Bone marrow (tissue), 2 donors: ENCODE measurements at regions not wholly inside any gene's neighbourhood (a gene's known extent, or its start where the extent isn't known, plus 50 kb on each side); places are given as distances from the start of the nearest gene placed in this dataset.
"Not testable (repeated sequence)": the region's sequence is repeated elsewhere in the genome, so short reads cannot be mapped to it uniquely, and the experiment has no call there.

Source experiments
- DNase-seq, 2 donors: peaks; one replicate each; lab custom pipeline; 2025; lab: John Stamatoyannopoulos, UW

DNA sequence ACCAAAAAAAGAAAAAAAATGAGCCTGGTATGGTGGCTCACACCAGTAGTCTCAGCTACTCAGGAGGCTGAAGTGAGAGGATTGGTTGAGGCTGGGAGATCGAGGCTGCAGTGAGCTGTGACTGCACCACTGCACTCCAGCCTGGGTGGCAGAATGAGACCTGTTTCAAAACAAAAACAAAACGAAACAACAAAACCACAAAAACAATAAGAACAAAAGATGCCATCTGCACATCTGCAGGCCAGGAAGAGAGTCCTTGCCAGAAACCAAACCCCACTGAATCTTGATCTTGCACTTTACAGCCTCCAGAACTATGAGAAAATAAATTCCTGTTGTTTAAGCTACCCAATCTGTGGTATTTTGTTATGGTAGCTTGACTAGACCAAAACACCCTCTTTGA, 207.7 kb downstream of the YTHDC2 start:
- no peak for DNase-seq

DNA sequence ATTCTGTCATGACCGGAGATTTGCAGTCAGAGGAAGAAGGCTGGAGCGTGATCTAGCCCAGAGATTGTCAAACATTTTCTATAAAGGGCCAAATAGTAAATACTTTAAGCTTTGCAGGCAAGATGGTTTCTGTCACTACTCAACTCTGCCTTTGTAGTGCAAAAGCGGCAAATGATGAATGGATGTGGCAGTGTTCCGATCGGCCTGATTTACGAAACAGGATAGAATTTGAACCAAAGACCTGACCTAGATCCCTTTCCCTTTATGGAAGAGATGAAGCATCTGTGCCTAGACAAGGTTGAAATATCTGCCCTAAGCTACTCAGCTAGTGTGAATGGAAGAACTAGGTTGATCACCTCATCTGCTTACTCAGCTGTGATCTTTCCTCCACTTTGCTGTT, 209.5 kb downstream of the YTHDC2 start:
- DNase-seq: no peak

DNA sequence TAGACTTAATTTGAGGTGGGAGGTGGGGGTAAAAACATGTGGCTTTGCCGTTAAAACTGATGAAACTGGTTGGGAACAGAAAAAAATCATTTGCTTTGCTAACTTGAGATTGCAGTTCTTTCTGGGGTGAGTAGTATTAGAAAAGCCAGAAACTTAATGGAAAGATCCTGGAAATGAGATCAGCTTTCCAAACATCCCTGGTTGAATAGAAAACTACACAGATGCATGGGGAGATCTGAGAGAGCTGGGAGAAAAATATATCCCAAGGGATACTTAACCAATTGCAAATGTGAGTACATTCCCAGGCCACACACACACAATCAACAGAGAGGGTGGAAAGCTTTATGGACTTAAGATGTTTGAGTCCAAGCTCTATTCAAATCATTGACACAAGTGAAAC, 222.3 kb downstream of the YTHDC2 start:
- DNase-seq: no peak

DNA sequence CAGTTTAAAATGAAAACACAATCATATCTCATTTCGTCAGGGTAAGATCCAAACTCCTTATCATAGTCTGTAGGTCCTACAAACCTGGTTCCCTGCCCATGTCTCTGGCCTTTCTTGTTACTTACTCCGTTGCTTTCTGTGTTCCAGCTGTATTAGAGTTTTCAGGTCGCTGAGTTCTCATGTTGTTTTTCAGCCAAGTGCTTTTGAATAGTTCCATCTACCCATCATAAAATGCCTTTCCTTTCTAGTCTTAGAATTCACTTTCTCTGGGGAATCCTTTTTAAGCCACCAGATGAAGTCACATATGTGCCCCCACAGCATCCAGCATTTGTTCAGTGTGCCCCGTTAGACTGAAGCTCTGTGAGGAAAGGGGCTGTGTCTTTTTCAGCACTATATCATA, 228.7 kb downstream of the YTHDC2 start:
- DNase-seq: no peak

DNA sequence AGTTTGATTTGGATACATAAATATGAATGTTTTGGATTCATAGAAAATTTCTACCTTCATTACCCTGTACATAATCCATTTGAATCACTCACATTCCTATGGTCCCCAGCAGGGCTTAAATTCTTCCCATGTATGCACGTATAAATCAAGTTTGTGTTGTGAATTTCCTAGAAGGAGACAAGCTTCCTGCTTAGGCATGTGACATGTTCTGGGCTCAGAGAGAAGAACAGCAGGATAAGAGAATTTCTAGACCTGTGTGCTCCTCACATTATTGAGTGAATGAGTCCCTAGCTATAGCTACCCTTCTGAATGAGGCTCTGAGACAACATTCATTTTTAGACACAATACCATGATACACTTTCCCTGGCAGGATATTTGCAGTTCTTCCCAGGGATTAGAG, 229.1 kb downstream of the YTHDC2 start:
- no peak for DNase-seq

DNA sequence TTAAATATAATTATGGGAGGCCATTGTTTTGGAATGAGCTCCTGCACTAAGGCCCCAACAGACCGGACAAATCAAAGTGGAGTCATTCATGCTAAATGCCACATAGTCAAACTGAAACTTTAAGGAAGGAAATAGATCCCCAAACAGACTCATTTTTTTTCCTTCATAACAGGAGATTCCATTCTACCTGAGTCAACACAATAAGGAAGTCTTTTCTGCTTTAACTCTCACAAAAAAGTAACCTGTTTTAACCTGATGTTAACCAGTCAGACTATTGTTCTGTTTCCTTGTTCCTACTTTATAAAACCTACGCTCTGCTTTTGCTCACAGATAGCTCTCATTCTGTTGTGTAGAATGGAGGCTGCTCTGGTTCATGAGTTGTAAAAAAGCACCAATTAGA, 234.9 kb downstream of the YTHDC2 start:
- DNase-seq: no peak

DNA sequence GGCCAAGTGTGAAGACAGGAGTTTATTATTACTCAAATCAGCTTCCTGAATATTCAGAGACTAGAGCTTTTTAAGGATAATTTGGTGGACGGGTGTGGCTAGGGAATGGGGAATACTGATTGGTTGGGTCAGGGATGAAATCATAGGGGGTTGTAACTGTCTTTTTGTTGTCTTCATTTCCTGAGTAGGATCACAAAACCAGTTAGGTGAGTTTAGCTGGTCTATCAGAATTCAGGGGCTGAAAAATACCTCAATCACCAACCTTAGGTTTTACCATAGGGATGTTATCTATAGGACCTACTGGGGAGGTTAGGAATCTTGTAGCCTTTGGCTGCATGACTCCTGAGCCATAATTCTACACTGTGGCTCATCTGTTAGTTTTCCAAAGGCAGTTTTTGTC, 235.8 kb downstream of the YTHDC2 start:
- no peak for DNase-seq

DNA sequence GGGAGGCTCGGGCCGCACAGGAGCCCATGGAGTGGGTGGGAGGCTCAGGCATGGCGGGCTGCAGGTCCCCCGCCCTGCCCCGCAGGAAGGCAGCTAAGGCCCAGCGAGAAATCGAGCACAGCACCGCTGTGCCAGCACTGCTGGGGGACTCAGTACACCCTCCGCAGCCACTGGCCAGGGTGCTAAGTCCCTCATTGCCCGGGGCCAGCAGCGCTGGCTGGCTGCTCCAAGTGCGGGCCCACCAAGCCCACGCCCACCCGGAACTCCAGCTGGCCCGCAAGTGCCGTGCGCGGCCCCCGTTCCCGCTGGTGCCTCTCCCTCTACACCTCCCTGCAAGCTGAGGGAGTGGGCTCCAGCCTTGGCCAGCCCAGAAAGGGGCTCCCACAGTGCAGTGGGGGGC, 239.7 kb downstream of the YTHDC2 start:
- DNase-seq: not testable (repeated sequence)

DNA sequence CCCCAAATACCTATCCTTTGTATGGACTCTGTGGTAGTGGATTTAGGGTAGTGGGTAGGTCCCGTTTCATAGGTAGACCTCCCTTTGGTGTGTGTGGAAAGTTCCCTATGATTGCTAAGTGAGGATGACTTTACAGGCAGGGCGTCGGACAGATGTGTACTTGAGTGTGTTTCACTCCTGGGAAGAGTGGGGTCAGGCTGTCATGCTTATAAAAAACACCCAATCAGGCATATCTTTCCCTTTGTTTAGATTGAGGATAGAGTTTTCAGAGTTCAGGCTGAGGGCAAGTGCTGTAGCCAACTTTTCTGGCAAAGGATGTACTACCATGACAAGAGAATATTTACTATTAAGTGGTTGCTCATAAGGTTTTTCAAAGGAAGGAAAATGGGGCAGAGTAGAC, 242.0 kb downstream of the YTHDC2 start:
- no peak for DNase-seq

DNA sequence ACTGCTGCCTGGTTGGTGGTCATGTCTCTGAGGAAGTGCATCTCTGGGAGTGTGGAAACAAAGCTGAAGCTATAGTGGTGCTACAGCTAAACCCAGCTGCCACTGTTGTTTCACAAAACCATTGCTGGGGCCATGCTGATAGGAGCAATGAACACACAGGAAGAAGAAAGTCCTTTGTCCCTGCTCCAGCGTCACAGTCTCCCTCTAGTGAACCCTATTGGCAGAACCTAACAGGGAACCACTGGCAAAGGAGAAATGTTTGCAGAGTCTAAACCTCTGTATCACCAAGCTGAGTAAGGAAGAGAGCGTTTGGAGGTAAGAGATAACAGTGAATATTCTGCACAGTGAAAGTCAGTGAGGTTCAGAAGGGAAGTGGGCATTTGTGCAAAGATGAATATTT, 244.0 kb downstream of the YTHDC2 start:
- DNase-seq: no peak

DNA sequence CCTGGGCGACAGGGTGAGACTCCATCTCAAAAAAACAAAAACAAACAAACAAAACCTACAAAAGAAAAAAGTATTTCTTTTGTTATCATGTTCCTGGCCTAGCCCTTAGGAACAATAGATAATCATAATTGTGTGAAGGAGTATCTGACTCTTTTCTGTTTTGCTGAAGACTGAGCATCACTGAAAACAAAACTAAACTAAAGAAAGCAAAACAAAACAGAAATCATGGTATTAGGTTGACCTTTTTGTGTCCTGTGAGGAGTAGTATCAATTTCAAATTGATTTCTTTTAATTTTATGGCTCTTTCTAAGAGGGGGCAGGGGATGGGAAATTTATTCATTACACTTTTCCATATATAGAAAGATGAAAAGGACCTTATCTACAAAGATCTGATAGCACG, 246.0 kb downstream of the YTHDC2 start:
- no peak for DNase-seq

DNA sequence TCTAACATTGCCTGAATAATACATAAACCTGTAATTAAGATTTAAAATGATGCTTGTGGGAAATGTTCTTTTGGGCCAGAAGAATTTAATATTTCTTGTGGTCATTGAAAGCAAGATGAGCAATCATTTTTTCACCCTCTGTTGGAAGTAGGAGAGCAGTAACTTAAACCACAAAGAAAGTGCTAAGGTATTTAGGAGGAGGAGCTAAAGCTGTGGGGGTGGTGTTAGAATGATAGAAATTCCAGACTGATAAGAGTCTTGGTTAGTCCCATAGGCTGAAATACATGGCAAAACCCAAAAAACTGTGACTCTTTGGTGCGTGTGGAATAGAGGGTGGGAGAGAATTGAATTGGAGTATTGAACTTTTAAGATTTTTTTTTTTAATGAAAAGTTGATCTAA, 247.0 kb downstream of the YTHDC2 start:
- DNase-seq: no peak

DNA sequence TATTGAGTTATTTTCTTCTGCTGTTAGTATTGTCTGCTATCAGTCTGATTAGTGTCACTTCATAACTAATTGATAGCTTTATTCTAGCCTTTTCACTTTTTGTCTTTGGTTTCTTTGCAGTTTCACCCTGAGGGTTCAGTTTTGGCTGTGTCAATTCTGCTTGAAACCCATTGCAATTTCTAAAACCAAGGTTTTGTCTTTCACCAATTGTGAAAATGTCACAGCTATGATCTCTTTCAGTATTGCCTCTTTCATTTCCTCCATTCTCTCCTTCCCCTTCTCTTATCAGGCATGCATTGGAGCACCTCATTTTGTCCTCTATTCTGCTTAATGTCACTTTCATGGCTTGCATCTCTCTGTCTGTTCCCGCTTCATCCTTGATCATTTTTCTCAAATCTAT, 248.1 kb downstream of the YTHDC2 start:
- no peak for DNase-seq

DNA sequence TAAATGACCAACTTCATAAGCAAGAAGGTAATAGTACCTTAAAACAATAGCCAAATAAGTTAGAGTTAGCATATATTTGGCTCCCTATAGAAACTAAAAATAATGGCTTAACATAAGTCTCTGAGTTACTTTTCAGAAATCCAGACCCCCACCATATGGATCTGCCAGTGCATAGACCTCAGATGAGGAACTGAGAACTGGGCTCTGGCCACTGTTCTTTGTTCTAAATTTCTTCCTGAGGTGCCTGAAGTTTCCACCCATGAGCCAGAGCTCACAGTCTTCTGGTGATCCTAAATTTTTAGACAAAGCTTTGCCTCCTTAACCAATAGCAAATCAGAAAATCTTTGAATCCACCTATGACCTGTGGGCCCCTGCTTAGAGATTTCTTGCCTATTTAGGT, 250.9 kb downstream of the YTHDC2 start:
- DNase-seq: no peak

DNA sequence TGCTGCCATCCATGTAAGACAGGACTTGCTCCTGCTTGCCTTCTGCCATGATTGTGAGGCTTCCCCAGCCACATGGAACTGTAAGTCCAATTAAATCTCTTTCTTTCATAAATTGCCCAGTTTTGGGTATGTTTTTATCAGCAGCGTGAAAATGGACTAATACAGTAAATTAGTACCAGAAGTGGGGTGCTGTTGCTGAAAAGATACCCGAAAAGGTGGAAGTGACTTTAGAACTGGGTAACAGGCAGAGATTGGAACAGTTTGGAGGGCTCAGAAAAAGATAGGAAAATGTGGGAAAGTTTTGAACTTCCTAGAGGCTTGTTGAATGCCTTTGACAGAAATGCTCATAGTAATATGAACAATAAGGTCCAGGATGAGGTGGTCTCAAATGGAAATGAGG, 253.3 kb downstream of the YTHDC2 start:
- not testable (repeated sequence) for DNase-seq

DNA sequence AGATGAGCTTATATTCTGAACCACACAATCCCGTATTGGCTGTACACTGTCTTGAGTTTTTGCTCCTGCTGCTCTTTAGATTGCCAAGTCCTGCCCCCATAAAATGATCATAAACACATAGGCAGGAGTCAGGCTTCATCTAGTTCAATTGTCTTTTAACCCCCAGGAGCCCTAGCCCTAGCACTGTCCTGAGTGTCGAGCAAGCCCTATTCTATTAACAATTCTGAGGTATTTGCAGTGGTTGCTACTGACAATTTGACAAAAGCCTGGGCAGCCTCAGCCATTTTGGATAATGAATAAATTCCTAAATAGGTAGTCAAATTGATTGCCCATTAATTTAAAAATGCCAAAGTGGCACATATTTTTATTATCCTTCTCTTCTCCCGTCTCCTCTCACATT, 257.2 kb downstream of the YTHDC2 start:
- no peak for DNase-seq

DNA sequence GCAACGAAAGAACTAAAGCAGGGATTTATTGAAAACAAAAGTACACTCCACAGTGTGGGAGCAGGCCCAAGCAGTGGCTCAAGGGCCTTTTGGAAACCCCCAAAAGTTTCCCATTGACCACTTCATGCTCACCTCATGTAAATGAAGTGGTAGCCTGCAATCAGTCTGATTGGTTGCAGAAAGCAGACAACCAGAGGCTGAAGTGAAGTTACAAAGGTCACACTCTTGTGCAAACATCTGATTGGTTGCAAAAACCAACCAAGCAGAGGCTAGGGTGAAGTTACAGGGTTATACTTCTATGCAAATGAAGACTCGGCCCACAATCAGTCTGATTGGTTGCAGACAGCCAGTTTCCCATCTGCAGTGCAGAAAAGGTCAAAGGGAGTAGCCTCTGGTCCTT, 258.0 kb downstream of the YTHDC2 start:
- DNase-seq: no peak

DNA sequence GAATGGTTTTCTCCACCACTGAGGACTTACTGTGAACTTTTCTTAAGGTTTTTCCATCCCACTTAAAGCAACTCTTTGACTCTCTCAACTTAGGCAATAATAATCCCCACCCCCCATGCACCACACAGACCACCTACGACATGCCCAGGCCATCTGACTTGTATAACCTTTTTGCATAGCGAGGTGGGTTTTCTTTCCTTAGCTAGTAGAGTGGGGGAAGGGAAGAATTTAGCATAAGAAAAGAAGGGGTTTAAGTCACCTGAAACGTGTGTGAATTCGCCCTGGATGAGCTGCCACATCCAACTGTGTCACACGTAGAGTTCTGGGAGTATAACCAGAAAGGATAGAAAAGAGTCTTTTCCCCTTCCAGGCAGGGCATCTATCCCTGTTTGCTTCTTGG, 262.7 kb downstream of the YTHDC2 start:
- no peak for DNase-seq

DNA sequence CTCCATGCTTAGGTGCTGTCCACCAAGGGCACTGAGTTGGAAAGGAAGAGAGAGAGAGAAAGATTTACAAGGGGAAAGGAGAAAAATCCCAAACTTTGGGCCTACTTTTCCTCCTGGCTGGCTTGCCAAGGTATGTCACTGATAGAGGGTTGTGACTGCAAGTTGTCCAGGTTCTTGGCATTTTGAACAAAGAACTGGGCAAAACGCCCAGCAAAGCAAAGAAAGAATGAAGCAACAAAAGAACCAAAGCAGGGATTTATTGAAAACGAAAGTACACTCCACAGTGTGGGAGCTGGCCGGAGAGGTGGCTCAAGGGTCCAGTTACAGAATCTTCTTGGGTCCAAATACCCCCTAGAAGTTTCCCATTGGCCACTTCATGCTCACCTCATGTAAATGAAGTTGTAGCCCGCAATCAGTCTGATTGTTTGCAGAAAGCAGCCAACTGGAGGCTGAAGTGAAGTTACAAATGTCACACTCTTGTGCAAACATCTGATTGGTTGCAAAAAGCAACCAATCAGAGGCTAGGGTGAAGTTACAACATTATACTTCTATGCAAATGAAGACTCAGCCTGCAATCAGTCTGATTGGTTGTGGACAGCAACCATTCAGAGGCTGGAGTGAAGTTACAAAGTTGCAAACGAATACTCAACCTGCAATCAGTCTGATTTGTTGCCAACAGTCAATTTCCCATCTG, 263.5 kb downstream of the YTHDC2 start:
- DNase-seq: no peak

DNA sequence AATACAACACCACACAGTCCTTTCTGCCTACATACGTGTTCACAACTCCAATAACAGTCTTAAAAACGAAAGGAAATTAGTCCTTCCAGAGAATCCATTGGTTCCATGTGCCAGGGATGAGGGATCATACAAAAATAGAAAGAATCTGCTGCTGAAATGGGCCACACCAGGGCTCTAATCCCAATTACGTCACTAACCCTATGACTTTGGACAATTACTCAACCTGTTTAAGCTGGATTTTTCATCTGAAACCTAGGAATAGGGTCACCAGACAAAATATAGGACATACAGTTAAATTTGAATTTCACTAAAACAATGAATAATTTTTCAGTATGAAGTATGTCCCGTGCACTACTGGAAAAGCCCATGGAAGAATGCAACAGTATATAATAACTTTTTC, 264.7 kb downstream of the YTHDC2 start:
- no peak for DNase-seq

DNA sequence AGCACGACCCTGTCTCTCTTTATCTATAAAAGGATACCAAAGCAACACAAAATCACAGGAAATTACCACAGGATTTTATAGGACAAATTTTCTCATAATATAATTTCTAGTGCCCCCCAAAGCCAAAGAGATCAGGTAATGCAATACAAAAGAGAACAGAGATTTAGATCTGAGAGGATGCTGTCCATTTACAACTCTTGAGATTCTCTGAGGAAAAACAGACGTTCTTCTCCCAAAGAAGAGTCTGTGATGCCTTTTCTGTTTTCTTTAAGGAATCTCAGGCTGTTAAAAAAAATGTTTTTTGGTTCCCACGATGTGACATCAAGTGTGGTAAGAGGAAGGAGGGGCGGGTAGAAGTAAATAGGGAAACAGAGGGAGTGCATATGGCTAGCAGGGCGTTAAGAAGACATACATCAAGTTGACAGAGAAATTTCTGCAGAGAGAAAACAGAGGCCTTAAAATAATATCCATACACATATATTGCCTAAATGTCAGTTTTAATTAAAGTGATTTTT, 274.7 kb downstream of the YTHDC2 start:
- no peak for DNase-seq

DNA sequence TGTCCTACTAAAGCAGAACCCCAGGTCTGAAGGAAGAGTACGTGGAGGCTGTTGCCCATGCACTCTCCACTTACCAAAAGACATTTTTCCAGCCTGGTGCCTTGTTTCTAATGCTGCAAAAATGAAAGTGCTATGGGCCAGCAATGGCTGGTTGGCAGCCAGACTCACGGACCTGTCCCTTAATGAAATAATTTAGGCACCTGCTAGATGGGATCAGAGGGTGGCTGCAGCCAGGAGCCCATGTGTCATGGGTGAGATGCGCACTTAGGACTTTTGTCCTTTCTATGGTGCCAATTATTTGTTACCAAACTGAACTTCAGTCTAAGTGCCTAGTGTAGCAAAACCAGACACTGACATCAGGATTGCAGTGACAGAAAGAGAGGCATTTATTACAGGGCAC, 276.3 kb downstream of the YTHDC2 start:
- no peak for DNase-seq

DNA sequence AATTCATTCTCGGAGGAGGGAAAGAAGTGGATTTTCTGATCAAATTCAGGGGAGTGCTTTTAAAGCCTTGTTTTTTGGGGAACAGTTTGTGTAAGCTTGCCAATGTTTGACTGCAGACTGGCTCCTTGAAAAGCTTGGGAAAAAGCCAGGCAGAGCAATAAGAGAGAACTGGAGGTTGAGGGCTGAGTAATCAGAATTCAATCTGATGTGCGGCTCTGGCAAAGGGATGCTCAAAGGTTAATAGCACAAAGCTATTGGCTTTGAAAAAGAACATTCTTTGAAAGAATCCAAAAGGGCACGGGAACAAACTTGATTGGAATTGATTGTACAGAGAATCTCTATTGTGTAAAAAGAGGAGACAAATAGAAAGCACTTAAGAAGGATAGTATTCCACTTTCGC, 279.3 kb downstream of the YTHDC2 start:
- DNase-seq: no peak

DNA sequence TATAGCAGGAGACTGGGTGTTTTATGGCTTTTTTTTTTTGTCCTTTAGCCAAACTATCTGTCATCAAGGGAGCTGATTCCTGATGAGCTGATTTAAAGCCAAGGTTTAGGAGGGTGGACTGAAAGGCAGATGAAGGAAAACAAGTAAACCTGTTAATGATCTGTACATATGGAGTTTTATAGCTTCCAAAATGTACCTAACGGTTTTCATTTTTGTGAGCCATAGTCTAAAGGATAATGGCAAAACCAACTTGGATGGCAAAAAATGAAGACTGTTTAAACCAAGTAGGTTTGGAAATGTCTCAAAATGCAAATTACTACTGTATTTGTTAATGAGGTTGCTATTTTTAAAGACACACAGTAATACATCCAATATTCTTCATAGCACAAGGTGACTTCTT, 281.5 kb downstream of the YTHDC2 start:
- no peak for DNase-seq

DNA sequence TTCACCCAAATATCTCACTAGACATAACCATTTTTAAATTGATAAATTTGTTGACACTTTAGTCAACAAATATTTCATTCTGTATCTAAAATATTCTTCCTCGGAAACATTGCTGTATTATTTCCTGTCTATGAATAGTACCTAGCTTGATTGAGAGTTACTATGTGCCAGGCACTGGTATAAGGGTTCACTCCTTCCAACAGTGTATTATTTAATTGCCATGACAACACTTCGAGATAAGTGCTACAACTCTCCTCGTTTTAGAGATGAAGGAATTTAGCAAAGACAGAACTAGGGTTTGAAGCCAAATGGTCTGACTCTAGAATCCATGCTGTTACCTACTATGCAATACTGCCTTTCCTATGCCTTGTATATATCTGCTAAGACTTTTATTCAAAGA, 287.2 kb downstream of the YTHDC2 start:
- DNase-seq: no peak
